Activated naive CD4-positive, alpha-beta T cell treated with anti-CD3 and anti-CD28 coated beads, Interleukin-2, amount 50 U/mL, for 72 hours (primary cell): ENCODE measurements at regions not wholly inside any gene's neighbourhood (a gene's known extent, or its start where the extent isn't known, plus 50 kb on each side); places are given as distances from the start of the nearest gene placed in this dataset.

ENCODE experiments used
- ATAC-seq, 2 donors: fragments of 150-1000 bp; cut with Tn5 transposase; 2 replicates each; pipeline ENCODE4 v1.10.0; 2021; ENCODE audit warnings: mild to moderate bottlenecking in 2 of 2, moderate library complexity in 2 of 2
- DNase-seq, 2 donors: peaks; one replicate each; pipeline ENCODE4 v3.0.0; 2021 to 2022; ENCODE audit warnings: low spot score in 2 of 2
- H3K27ac Mint-ChIP-seq, 2 donors: one replicate each; pipeline ENCODE4 v1.8.0; 2022; ENCODE audit warnings: mild to moderate bottlenecking in 2 of 2, mixed read lengths in 2 of 2
- H3K36me3 Mint-ChIP-seq, 2 donors: one replicate each; pipeline ENCODE4 v1.8.0; 2022; ENCODE audit warnings: mixed read lengths in 2 of 2
- H3K9me3 Mint-ChIP-seq, 2 donors: one replicate each; pipeline ENCODE4 v1.8.0; 2022; ENCODE audit warnings: mixed read lengths in 2 of 2

- ATAC-seq (no peak), DNase-seq (no peak)
- no peak overlapping the region for H3K27ac Mint-ChIP-seq
- H3K9me3 Mint-ChIP-seq = no peaks in the 10 kb centered on the region
- H3K36me3 Mint-ChIP-seq = no peaks in the 10 kb centered on the region
Measured at GRCh38 chrX:13888284-13888683, 71.4 kb upstream of the GPM6B start.

GRCh38 chrX:13885591-13885990 is 68.7 kb upstream of the GPM6B start:
- H3K9me3 Mint-ChIP-seq = no peaks in the 10 kb centered on the region
- no peak for ATAC-seq
- no peak for DNase-seq
- no peaks in the 10 kb centered on the region for H3K36me3 Mint-ChIP-seq
- no peak overlapping the region for H3K27ac Mint-ChIP-seq

DNA sequence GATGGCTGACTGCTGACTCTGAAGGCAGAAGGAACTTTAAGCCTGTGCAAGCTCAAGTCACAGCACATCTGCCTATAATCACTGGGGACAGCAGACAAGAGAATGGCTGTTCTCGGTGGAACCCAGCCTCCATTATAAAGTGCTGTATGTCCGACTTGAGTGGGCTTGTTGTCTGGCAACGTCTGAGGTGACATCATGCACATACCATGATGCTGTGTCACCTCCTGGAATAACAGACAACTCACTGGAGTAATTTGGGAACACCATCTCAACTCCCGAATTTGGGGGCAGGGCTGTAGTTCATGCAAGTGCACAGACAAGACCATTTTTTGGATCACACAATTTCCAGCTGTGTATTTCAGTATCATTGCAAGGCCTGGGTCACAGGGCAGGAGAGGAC is 59.8 kb upstream of the GPM6B start:
- no peaks in the 10 kb centered on the region for H3K36me3 Mint-ChIP-seq
- DNase-seq = no peak
- no peak overlapping the region for H3K27ac Mint-ChIP-seq
- H3K9me3 Mint-ChIP-seq = no peaks in the 10 kb centered on the region
- no peak for ATAC-seq

DNA sequence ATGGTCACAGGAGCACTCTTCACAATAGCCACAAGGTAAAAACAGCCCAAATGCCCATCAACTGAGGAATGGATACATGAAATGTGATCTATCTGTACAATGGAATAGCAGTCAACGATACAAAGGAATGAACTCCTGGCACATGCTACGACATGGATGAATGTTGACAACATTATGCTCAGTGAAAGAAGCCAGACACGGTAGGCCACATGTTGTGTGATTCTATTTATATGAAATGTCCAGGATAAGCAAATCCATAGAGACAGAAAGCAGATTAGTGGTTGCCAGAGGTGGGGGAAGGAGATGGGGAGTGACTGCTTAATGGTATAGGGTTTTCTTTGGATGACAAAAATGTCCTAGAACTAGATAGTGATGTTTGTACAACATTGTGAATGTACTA is 58.7 kb upstream of the GPM6B start:
- Mint-ChIP-seq H3K9me3 (no peaks in the 10 kb centered on the region), H3K36me3 (no peaks in the 10 kb centered on the region), H3K27ac (no peak overlapping the region)
- ATAC-seq (no peak), DNase-seq (no peak)

DNA sequence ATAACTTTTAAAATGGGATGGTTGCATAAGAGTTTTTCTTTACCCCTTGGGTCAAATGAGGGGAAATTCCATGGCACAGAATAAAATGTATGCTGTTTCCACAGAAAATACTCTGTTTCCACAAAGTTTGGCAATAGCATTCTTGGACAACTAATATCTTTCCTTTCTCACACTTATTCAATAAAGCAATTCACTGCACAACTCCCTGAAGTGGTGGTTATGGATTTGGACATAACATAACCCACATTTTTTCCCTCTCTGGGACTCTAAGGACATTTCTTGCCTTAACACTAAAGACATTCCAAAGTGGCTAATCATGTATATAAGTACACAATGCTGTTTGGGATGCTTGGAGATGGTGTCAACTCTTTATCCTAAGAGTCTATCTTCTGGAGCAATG is 51.7 kb upstream of the GPM6B start:
- ATAC-seq = no peak
- no peak for DNase-seq
- no peaks in the 10 kb centered on the region for H3K9me3 Mint-ChIP-seq
- H3K36me3 Mint-ChIP-seq = no peaks in the 10 kb centered on the region
- H3K27ac Mint-ChIP-seq = no peak overlapping the region
